HepG2 (cell line): ENCODE measurements at regions not wholly inside any gene's neighbourhood (a gene's known extent, or its start where the extent isn't known, plus 50 kb on each side); places are given as distances from the start of the nearest gene placed in this dataset.

ENCODE experiments used
- ATAC-seq: fragments of 200-7000 bp; cut with Tn5 transposase; 3 replicates; pipeline ENCODE4 v1.9.1; 2020; ENCODE audit warnings: mild to moderate bottlenecking, moderate library complexity
- BruUV-seq: library from RNA; stranded (reverse); fragments of 400-500 nt; replicated peaks from 2 replicates; lab custom pipeline; 2021; lab: Mats Ljungman, UMichigan
- CTCF ChIA-PET: fragments of 300-600 bp; formaldehyde crosslinking; extraction: SDS; loops from one replicate; lab custom pipeline; 2021; ENCODE audit warnings: low total read pairs, inconsistent platforms, low intra/inter-chr PET ratio; lab: Yijun Ruan, JAX
- POLR2A ChIA-PET: fragments of 350-600 bp; sonication (Branson Sonifier 250); formaldehyde crosslinking; loops from one replicate; lab custom pipeline; 2020; ENCODE audit warnings: antibody characterized with exemption, inconsistent platforms; lab: Yijun Ruan, JAX
- DNase-seq: peaks from one replicate; pipeline ENCODE4 v3.0.0-alpha.2; 2015; ENCODE audit warnings: low spot score
- FAIRE-seq: peaks from 3 replicates; lab custom pipeline; 2011; peaks lifted over from hg19 to GRCh38; lab: Jason Lieb, UNC
- H2AFZ ChIP-seq: one replicate; pipeline ENCODE4 v1.6.1; 2011; ENCODE audit warnings: low read length, inconsistent platforms
- H3K27ac ChIP-seq: fragments of 300-600 bp; 3 replicates; pipeline ENCODE4 v1.8.0; 2011; ENCODE audit warnings: mixed run types, mild to moderate bottlenecking, mixed read lengths, low read length, inconsistent platforms; ENCODE audit not compliant: insufficient read depth; ENCODE audit errors: extremely low read length
- H3K27me3 ChIP-seq, 2 experiments: fragments of 200-600 bp in 1 of 2; 2 replicates in 1 of 2; 3 replicates in 1 of 2; pipeline versions ENCODE4 v1.6.0 to v1.8.0; 2011; ENCODE audit warnings: low read length in 2 of 2, mild to moderate bottlenecking in 2 of 2, moderate library complexity in 2 of 2, inconsistent platforms in 1 of 2; ENCODE audit not compliant: insufficient read depth in 2 of 2, control insufficient read depth in 1 of 2
- H3K36me3 ChIP-seq, 2 experiments: fragments of 200-600 bp in 1 of 2; replicated peaks in 1 of 2; 2 replicates in 1 of 2; 3 replicates in 1 of 2; pipeline versions ENCODE4 v1.5.1 to v1.8.0; 2011; ENCODE audit warnings: low read length in 2 of 2, inconsistent platforms in 1 of 2; ENCODE audit not compliant: insufficient read depth in 2 of 2, control insufficient read depth in 1 of 2
- H3K4me1 ChIP-seq: 2 replicates; pipeline ENCODE4 v1.5.1; 2012; ENCODE audit warnings: low read length, inconsistent platforms; ENCODE audit not compliant: insufficient read depth
- H3K4me2 ChIP-seq: 2 replicates; pipeline ENCODE4 v1.6.0; 2011; ENCODE audit warnings: low read depth, low read length, inconsistent platforms
- H3K4me3 ChIP-seq, 3 experiments: fragments of 200-600 bp in 1 of 3; sonication (generic), shearing (Covaris generic) in 1 of 3; replicated peaks in 1 of 3; 2 replicates each; pipeline ENCODE4 v1.5.1; 2011 to 2016; ENCODE audit warnings: low read length in 3 of 3, inconsistent platforms in 2 of 3, low read depth in 2 of 3, mild to moderate bottlenecking in 2 of 3, control low read depth in 1 of 3, mixed read lengths in 1 of 3; ENCODE audit not compliant: insufficient read depth in 1 of 3
- H3K79me2 ChIP-seq: one replicate; pipeline ENCODE4 v1.6.1; 2011; ENCODE audit warnings: low read length, inconsistent platforms; ENCODE audit not compliant: insufficient read depth
- H3K9ac ChIP-seq: 2 replicates; pipeline ENCODE4 v1.6.0; 2011; ENCODE audit warnings: mild to moderate bottlenecking, low read depth, low read length, inconsistent platforms; ENCODE audit not compliant: insufficient read depth
- H3K9me3 ChIP-seq: 2 replicates; pipeline ENCODE4 v1.5.1; 2012; ENCODE audit warnings: mild to moderate bottlenecking, low read length
- H4K20me1 ChIP-seq: 2 replicates; pipeline ENCODE4 v1.6.0; 2011; ENCODE audit warnings: inconsistent platforms, mild to moderate bottlenecking, low read length, moderate library complexity; ENCODE audit not compliant: insufficient read depth
- AGO1 ChIP-seq: fragments of 200-400 bp; formaldehyde crosslinking; IDR thresholded peaks from 2 replicates; pipeline ENCODE4 v1.6.1; 2017; ENCODE audit warnings: mild to moderate bottlenecking, low read depth, low read length, moderate library complexity; ENCODE audit not compliant: poor library complexity, severe bottlenecking
- E2F1 ChIP-seq: sonication (generic); formaldehyde crosslinking; IDR thresholded peaks from 2 replicates; pipeline ENCODE4 v1.5.0; 2020; ENCODE audit warnings: missing genetic modification reagents
- GTF2F1 ChIP-seq: fragments of 150-350 bp; IDR thresholded peaks from 2 replicates; pipeline ENCODE4 v1.6.1; 2014; ENCODE audit warnings: low read length
- HOXA5 ChIP-seq: sonication (generic); formaldehyde crosslinking; IDR thresholded peaks from 2 replicates; pipeline ENCODE4 v1.4.0; 2020; ENCODE audit warnings: missing genetic modification reagents
- POLR2AphosphoS2 ChIP-seq: IDR thresholded peaks from 2 replicates; pipeline ENCODE4 v1.6.1; 2011; ENCODE audit warnings: low read depth, low read length, improper control_type of control experiment
- TFE3 ChIP-seq: IDR thresholded peaks from 2 replicates; pipeline ENCODE4 v1.6.1; 2016
- ZNF496 ChIP-seq: sonication (generic); formaldehyde crosslinking; IDR thresholded peaks from 2 replicates; pipeline ENCODE4 v1.8.1; 2023; ENCODE audit warnings: mild to moderate bottlenecking, moderate library complexity, missing genetic modification reagents; ENCODE audit not compliant: insufficient replicate concordance
- ZNF83 ChIP-seq: sonication (generic); formaldehyde crosslinking; IDR thresholded peaks from 2 replicates; pipeline ENCODE4 v1.4.0; 2020; ENCODE audit warnings: missing genetic modification reagents, mild to moderate bottlenecking, borderline replicate concordance
- ZZZ3 ChIP-seq: sonication (generic); formaldehyde crosslinking; IDR thresholded peaks from 2 replicates; pipeline ENCODE4 v1.4.0; 2020; ENCODE audit warnings: missing genetic modification reagents, mild to moderate bottlenecking, borderline replicate concordance
- WGBS: methylation state at CpG from one replicate; pipeline ENCODE4 v1.1.6; 2017; ENCODE audit warnings: low lambda C conversion rate; 5-methylcytosine and 5-hydroxymethylcytosine counted together
- in situ Hi-C: cut with HindIII; loops from 2 replicates; pipeline ENCODE4 v1.10.0; 2017; ENCODE audit warnings: low pct_unique_long_range_greater_than_20kb; ENCODE audit not compliant: extremely low pct_ligation_motif_present
- intact Hi-C: fragments of 100-400 bp; cut with micrococcal nuclease; formaldehyde crosslinking; loops from one replicate; pipeline ENCODE4 v1.10.0; 2022; ENCODE audit not compliant: unreplicated experiment

GRCh38 chr4:72953571-72953970, 115.9 kb downstream of the COX18 start:
- BruUV-seq, result no TSS peak
- intact Hi-C loops, result no loop called here
- in situ Hi-C loops, result no loop called here
- Histone ChIP-seq H3K27ac (no peak overlapping the region), H3K9ac (no peak overlapping the region), H4K20me1 (no peaks in the 10 kb centered on the region), H3K36me3 (no peaks in the 10 kb centered on the region), H3K79me2 (no peaks in the 10 kb centered on the region), H3K27me3 (no peaks in the 10 kb centered on the region; a peak in 1 of 5 replicates), H3K4me3 (no peak overlapping the region), H3K9me3 (no peaks in the 10 kb centered on the region), H2AFZ (no peak overlapping the region), H3K4me1 (no peaks in the 10 kb centered on the region), H3K4me2 (no peak overlapping the region)
- no peak for FAIRE-seq
- no peak for TF ChIP-seq ZZZ3 (CRISPR knock-in tag)
- WGBS, result 14% methylated on average over 1 of the region's 1 CpG
- no peak for DNase-seq
- ATAC-seq, result no peak
- POLR2A ChIA-PET, result no interaction called here
- CTCF ChIA-PET, result no interaction called here

- no peak for FAIRE-seq
- in situ Hi-C loops (no loop called here), intact Hi-C loops (no loop called here)
- no peak for DNase-seq
- no peaks in the 10 kb centered on the region for H4K20me1 ChIP-seq
- H3K9me3 ChIP-seq, result no peaks in the 10 kb centered on the region
- ChIA-PET CTCF (no interaction called here), POLR2A (no interaction called here)
- no peaks in the 10 kb centered on the region; a peak in 1 of 5 replicates for H3K27me3 ChIP-seq
- WGBS, result 0% methylated on average over 2 of the region's 2 CpGs
- no peak overlapping the region for H3K4me3 ChIP-seq
- no peaks in the 10 kb centered on the region for H3K4me1 ChIP-seq
- no peak overlapping the region for H3K27ac ChIP-seq
- H3K9ac ChIP-seq, result no peak overlapping the region
- TF ChIP-seq TFE3 (CRISPR knock-in tag) (no peak), POLR2AphosphoS2 (no peak), ZNF83 (CRISPR knock-in tag) (no peak), ZNF496 (CRISPR knock-in tag) (no peak), HOXA5 (CRISPR knock-in tag) (no peak), E2F1 (no peak), AGO1 (no peak), GTF2F1 (no peak)
- no peak overlapping the region for H3K4me2 ChIP-seq
- H3K36me3 ChIP-seq, result no peaks in the 10 kb centered on the region
- H3K79me2 ChIP-seq, result no peaks in the 10 kb centered on the region
- no peak for ATAC-seq
- no peak overlapping the region for H2AFZ ChIP-seq
- no TSS peak for BruUV-seq
Observed at GRCh38 chr4:72951628-72952027, 117.9 kb downstream of the COX18 start.
